H1 (cell line): ENCODE measurements at regions not wholly inside any gene's neighbourhood (a gene's known extent, or its start where the extent isn't known, plus 50 kb on each side); places are given as distances from the start of the nearest gene placed in this dataset.

Source experiments
- CTCF ChIA-PET: fragments of 300-600 bp; sonication (Branson Sonifier 250); formaldehyde crosslinking; loops from one replicate; lab custom pipeline; 2021; ENCODE audit not compliant: partially characterized antibody; lab: Charles Lee
- POLR2A ChIA-PET: fragments of 300-600 bp; sonication (Branson Sonifier 250); formaldehyde crosslinking; loops from one replicate; lab custom pipeline; 2021; ENCODE audit warnings: inconsistent platforms; ENCODE audit not compliant: partially characterized antibody; lab: Charles Lee
- DNase-seq, 2 experiments: peaks; one replicate each; pipeline versions ENCODE4 v3.0.0 to v3.0.0-alpha.2; 2010 to 2022; ENCODE audit warnings: low spot score in 2 of 2, low read depth in 1 of 2, mixed read lengths in 1 of 2
- FAIRE-seq: peaks from 2 replicates; lab custom pipeline; 2011; peaks lifted over from hg19 to GRCh38; lab: Jason Lieb, UNC
- H2AFZ ChIP-seq: 2 replicates; pipeline ENCODE4 v1.8.1; 2012; ENCODE audit warnings: low read length, inconsistent platforms
- H2AK5ac ChIP-seq: 2 replicates; pipeline ENCODE4 v1.6.1; 2013; ENCODE audit warnings: low read depth, low read length
- H2BK120ac ChIP-seq: replicated peaks from 2 replicates; pipeline ENCODE3; 2013; ENCODE audit warnings: low read depth, low read length, inconsistent platforms
- H2BK12ac ChIP-seq: 2 replicates; pipeline ENCODE4 v1.6.1; 2013; ENCODE audit warnings: low read depth, low read length
- H2BK15ac ChIP-seq: 2 replicates; pipeline ENCODE4 v1.6.1; 2013; ENCODE audit warnings: low read length
- H2BK20ac ChIP-seq: 2 replicates; pipeline ENCODE4 v1.6.1; 2013; ENCODE audit warnings: low read length
- H2BK5ac ChIP-seq: 2 replicates; pipeline ENCODE4 v1.6.1; 2013; ENCODE audit warnings: low read depth, low read length
- H3K14ac ChIP-seq: 2 replicates; pipeline ENCODE4 v1.6.1; 2013; ENCODE audit warnings: inconsistent platforms; ENCODE audit not compliant: insufficient read length
- H3K18ac ChIP-seq: 2 replicates; pipeline ENCODE4 v1.6.1; 2013; ENCODE audit warnings: low read length; ENCODE audit errors: extremely low read depth
- H3K23ac ChIP-seq: 2 replicates; pipeline ENCODE4 v1.6.1; 2013; ENCODE audit warnings: inconsistent platforms; ENCODE audit not compliant: insufficient read length
- H3K23me2 ChIP-seq: 2 replicates; pipeline ENCODE4 v1.6.1; 2013; ENCODE audit warnings: low read depth, low read length
- H3K27ac ChIP-seq: 2 replicates; pipeline ENCODE4 v1.6.1; 2011; ENCODE audit warnings: low read depth, low read length, inconsistent platforms
- H3K27me3 ChIP-seq, 4 experiments: replicated peaks in 1 of 4; 1 replicate in 1 of 4; 2 replicates in 3 of 4; pipeline versions ENCODE4 v1.6.1 to v1.8.1; 2011 to 2013; ENCODE audit warnings: low read length in 3 of 4, mild to moderate bottlenecking in 3 of 4, inconsistent platforms in 2 of 4, mixed read lengths in 2 of 4, moderate library complexity in 1 of 4; ENCODE audit not compliant: control insufficient read depth in 3 of 4, insufficient read depth in 3 of 4; ENCODE audit errors: extremely low read depth in 1 of 4
- H3K36me3 ChIP-seq, 4 experiments: 2 replicates each; pipeline versions ENCODE4 v1.6.1 to v1.8.1; 2011 to 2013; ENCODE audit warnings: mild to moderate bottlenecking in 4 of 4, low read length in 3 of 4, moderate library complexity in 2 of 4, control low read depth in 1 of 4, inconsistent platforms in 1 of 4; ENCODE audit not compliant: insufficient read depth in 4 of 4, control insufficient read depth in 2 of 4
- H3K4ac ChIP-seq: replicated peaks from 2 replicates; pipeline ENCODE3; 2013; ENCODE audit warnings: low read length, low read depth, mixed read lengths, inconsistent platforms; ENCODE audit not compliant: insufficient read length
- H3K4me1 ChIP-seq, 4 experiments: replicated peaks in 1 of 4; 1 replicate in 1 of 4; 2 replicates in 3 of 4; pipeline versions ENCODE4 v1.6.1 to v1.8.1; 2011 to 2013; ENCODE audit warnings: low read length in 3 of 4, inconsistent platforms in 2 of 4, mixed read lengths in 1 of 4; ENCODE audit not compliant: insufficient read depth in 4 of 4, control insufficient read depth in 3 of 4
- H3K4me2 ChIP-seq, 2 experiments: 2 replicates each; pipeline versions ENCODE4 v1.6.1 to v1.8.1; 2011 to 2013; ENCODE audit warnings: low read depth in 2 of 2, low read length in 2 of 2, control low read depth in 1 of 2, inconsistent platforms in 1 of 2, mild to moderate bottlenecking in 1 of 2; ENCODE audit not compliant: insufficient read depth in 1 of 2
- H3K4me3 ChIP-seq, 4 experiments: fragments of 200-600, 300-600 bp in 1 of 4; sonication (generic), shearing (Covaris generic), sonication (Bioruptor Twin) in 1 of 4; 2 replicates each; pipeline versions ENCODE4 v1.5.1 to v1.8.1; 2011 to 2016; ENCODE audit warnings: low read length in 4 of 4, low read depth in 3 of 4, control low read depth in 2 of 4, inconsistent platforms in 2 of 4, mild to moderate bottlenecking in 2 of 4, mixed read lengths in 1 of 4, moderate library complexity in 1 of 4; ENCODE audit not compliant: insufficient read depth in 2 of 4; ENCODE audit errors: extremely low read depth in 1 of 4
- H3K56ac ChIP-seq: replicated peaks from 2 replicates; pipeline ENCODE3; 2013; ENCODE audit warnings: low read depth, mild to moderate bottlenecking, mixed read lengths, low read length, inconsistent platforms; ENCODE audit not compliant: insufficient read length
- H3K79me1 ChIP-seq: 2 replicates; pipeline ENCODE4 v1.6.1; 2013; ENCODE audit warnings: low read depth, low read length, control low read depth
- H3K79me2 ChIP-seq, 2 experiments: 2 replicates each; pipeline versions ENCODE4 v1.6.1 to v1.8.1; 2012 to 2013; ENCODE audit warnings: low read length in 2 of 2, mild to moderate bottlenecking in 2 of 2, inconsistent platforms in 1 of 2; ENCODE audit not compliant: insufficient read depth in 2 of 2, control insufficient read depth in 1 of 2
- H3K9ac ChIP-seq, 4 experiments: replicated peaks in 1 of 4; 1 replicate in 1 of 4; 2 replicates in 3 of 4; pipeline versions ENCODE4 v1.6.1 to v1.8.1; 2011 to 2013; ENCODE audit warnings: low read depth in 3 of 4, low read length in 3 of 4, control low read depth in 2 of 4, mild to moderate bottlenecking in 2 of 4, moderate library complexity in 2 of 4, inconsistent platforms in 1 of 4; ENCODE audit errors: extremely low read depth in 1 of 4
- H3K9me3 ChIP-seq, 2 experiments: 2 replicates each; pipeline versions ENCODE4 v1.6.1 to v1.8.1; 2012 to 2013; ENCODE audit warnings: mild to moderate bottlenecking in 2 of 2, moderate library complexity in 2 of 2, control low read depth in 1 of 2, inconsistent platforms in 1 of 2, low read depth in 1 of 2, low read length in 1 of 2, mixed read lengths in 1 of 2; ENCODE audit not compliant: insufficient read depth in 2 of 2
- H4K20me1 ChIP-seq, 2 experiments: replicated peaks in 1 of 2; 2 replicates each; pipeline versions ENCODE3 to v1.8.1; 2011 to 2013; ENCODE audit warnings: inconsistent platforms in 2 of 2, low read length in 2 of 2, mild to moderate bottlenecking in 1 of 2; ENCODE audit not compliant: insufficient read depth in 2 of 2, control insufficient read depth in 1 of 2
- H4K5ac ChIP-seq: 2 replicates; pipeline ENCODE4 v1.6.1; 2013; ENCODE audit warnings: low read length, low read depth, mixed read lengths, inconsistent platforms; ENCODE audit not compliant: insufficient read length
- H4K8ac ChIP-seq: 2 replicates; pipeline ENCODE4 v1.8.0; 2013; ENCODE audit warnings: mild to moderate bottlenecking, moderate library complexity, low read length, inconsistent platforms; ENCODE audit not compliant: insufficient read depth; ENCODE audit errors: extremely low read depth
- H4K91ac ChIP-seq: replicated peaks from 2 replicates; pipeline ENCODE3; 2013; ENCODE audit warnings: low read length, mixed read lengths, inconsistent platforms; ENCODE audit not compliant: insufficient read length
- CBX8 ChIP-seq: fragments of 300-800, 300-1000 bp; sonication (generic); IDR thresholded peaks from 2 replicates; pipeline ENCODE4 v1.7.1; 2016; ENCODE audit warnings: low read depth, low read length, borderline replicate concordance
- CHD1 ChIP-seq: IDR thresholded peaks from 2 replicates; pipeline ENCODE4 v1.6.1; 2012; ENCODE audit warnings: low read depth, low read length, improper control_type of control experiment
- CTBP2 ChIP-seq: IDR thresholded peaks from 2 replicates; pipeline ENCODE4 v1.7.0; 2011; ENCODE audit warnings: borderline replicate concordance, mild to moderate bottlenecking, moderate library complexity, mixed read lengths, low read length; ENCODE audit not compliant: insufficient read depth, insufficient read length
- FOSL1 ChIP-seq: IDR thresholded peaks from 2 replicates; pipeline ENCODE4 v1.6.1; 2011; ENCODE audit warnings: mild to moderate bottlenecking, low read depth, low read length, moderate library complexity; ENCODE audit not compliant: insufficient read depth
- NRF1 ChIP-seq: IDR thresholded peaks from 2 replicates; pipeline ENCODE4 v1.6.1; 2011; ENCODE audit warnings: mild to moderate bottlenecking, low read depth, low read length, improper control_type of control experiment
- POU5F1 ChIP-seq: IDR thresholded peaks from 2 replicates; pipeline ENCODE4 v1.6.1; 2011; ENCODE audit warnings: low read depth, mild to moderate bottlenecking, low read length, moderate library complexity
- RAD21 ChIP-seq, 2 experiments: IDR thresholded peaks in 1 of 2; conservative IDR thresholded peaks in 1 of 2; 2 replicates each; pipeline ENCODE4 v1.6.1; 2011; ENCODE audit warnings: low read depth in 2 of 2, low read length in 2 of 2, improper control_type of control experiment in 1 of 2, inconsistent platforms in 1 of 2, mild to moderate bottlenecking in 1 of 2, moderate library complexity in 1 of 2
- TEAD4 ChIP-seq: IDR thresholded peaks from 2 replicates; pipeline ENCODE4 v1.6.1; 2012; ENCODE audit warnings: low read depth, low read length, inconsistent platforms, mixed read lengths
- WGBS, 2 experiments: shearing (Covaris generic) in 1 of 2; methylation state at CpG; one replicate each; pipeline versions ENCODE4 v1.1.6 to v1.1.7; 2013 to 2015; ENCODE audit warnings: low lambda C conversion rate in 2 of 2, mixed read lengths in 2 of 2, inconsistent platforms in 1 of 2, low coverage in 1 of 2, missing lambda C conversion rate in 1 of 2; ENCODE audit not compliant: insufficient replicate concordance in 2 of 2, insufficient coverage in 1 of 2, insufficient read length in 1 of 2; ENCODE audit errors: extremely low coverage in 1 of 2, missing lambda C conversion rate in 1 of 2; 5-methylcytosine and 5-hydroxymethylcytosine counted together
- TF ChIP-seq, protein P1 (sequence below): IDR thresholded peaks from 2 replicates; pipeline ENCODE4 v1.6.1; 2012; ENCODE audit warnings: low read length, inconsistent platforms
- TF ChIP-seq, protein P2 (sequence below): IDR thresholded peaks from 2 replicates; pipeline ENCODE4 v1.6.1; 2012; ENCODE audit warnings: inconsistent platforms
- TF ChIP-seq, protein P3 (sequence below): IDR thresholded peaks from 2 replicates; pipeline ENCODE4 v1.6.1; 2011; ENCODE audit warnings: low read length, improper control_type of control experiment

DNA sequence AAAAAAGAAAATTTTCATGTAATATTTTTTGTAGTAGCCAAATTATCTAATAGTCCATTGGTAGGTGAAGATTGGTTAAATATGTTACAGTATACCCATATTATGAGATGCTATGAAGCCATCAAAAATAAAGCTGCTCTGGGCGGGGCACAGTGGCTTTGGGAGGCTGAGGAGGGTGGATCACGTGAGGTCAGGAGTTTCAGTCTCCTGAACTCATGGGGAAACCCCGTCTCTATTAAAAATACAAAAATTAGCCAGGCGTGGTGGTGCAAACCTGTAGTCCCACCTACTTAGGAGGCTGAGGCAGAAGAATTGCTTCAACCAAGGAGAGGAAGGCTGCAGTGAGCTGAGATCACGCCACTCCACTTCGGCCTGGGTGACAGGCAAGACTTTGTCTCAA lies 360.5 kb downstream of the KIF16B start:
- no peak overlapping the region for H4K8ac ChIP-seq
- H2BK120ac ChIP-seq, result no peak overlapping the region
- H3K9me3 ChIP-seq, result no peaks in the 10 kb centered on the region
- H3K14ac ChIP-seq, result no peak overlapping the region
- no peak overlapping the region for H3K9ac ChIP-seq
- peaks cover 0 to 4% (median 0%) of the 10 kb centered on the region in 4 experiments; a peak in 2 of 7 replicates for H3K4me1 ChIP-seq
- WGBS, 2 experiments, result 95% methylated on average over 6 of the region's 6 CpGs; no CpG with 5 or more reads in 1 of the 2 experiments
- no peak overlapping the region for H4K91ac ChIP-seq
- DNase-seq (no peak), FAIRE-seq (no peak)
- no peak overlapping the region for H2BK20ac ChIP-seq
- H3K4me2 ChIP-seq, result no peak overlapping the region
- no peak overlapping the region for H3K4ac ChIP-seq
- no peak overlapping the region for H2BK12ac ChIP-seq
- H2BK5ac ChIP-seq, result no peak overlapping the region
- no peaks in the 10 kb centered on the region for H3K79me2 ChIP-seq
- no peak overlapping the region for H3K56ac ChIP-seq
- H2BK15ac ChIP-seq, result no peak overlapping the region
- no peak overlapping the region for H2AK5ac ChIP-seq
- no peaks in the 10 kb centered on the region for H3K23me2 ChIP-seq
- no peaks in the 10 kb centered on the region for H3K79me1 ChIP-seq
- ChIA-PET CTCF (no interaction called here), POLR2A (no interaction called here)
- H3K27ac ChIP-seq, result no peak overlapping the region
- H3K18ac ChIP-seq, result no peak overlapping the region
- no peaks in the 10 kb centered on the region for H3K36me3 ChIP-seq
- H3K4me3 ChIP-seq, result no peak overlapping the region
- H2AFZ ChIP-seq, result no peak overlapping the region
- H3K23ac ChIP-seq, result no peak overlapping the region
- H4K5ac ChIP-seq, result no peak overlapping the region
- no peaks in the 10 kb centered on the region for H4K20me1 ChIP-seq
- no peaks in the 10 kb centered on the region for H3K27me3 ChIP-seq
- TF ChIP-seq NRF1 (no peak), CBX8 (no peak), TEAD4 (no peak), POU5F1 (no peak), CTBP2 (no peak), CHD1 (no peak), FOSL1 (no peak), RAD21 (IDR thresholded peaks at IDR 0.05 in 1 of 2, conservative IDR thresholded peaks at IDR 0.05 in 1 of 2; ENCODE audit: low read depth in 2 of 2, low read length in 2 of 2) (no peak)
- TF ChIP-seq, protein P1, sequence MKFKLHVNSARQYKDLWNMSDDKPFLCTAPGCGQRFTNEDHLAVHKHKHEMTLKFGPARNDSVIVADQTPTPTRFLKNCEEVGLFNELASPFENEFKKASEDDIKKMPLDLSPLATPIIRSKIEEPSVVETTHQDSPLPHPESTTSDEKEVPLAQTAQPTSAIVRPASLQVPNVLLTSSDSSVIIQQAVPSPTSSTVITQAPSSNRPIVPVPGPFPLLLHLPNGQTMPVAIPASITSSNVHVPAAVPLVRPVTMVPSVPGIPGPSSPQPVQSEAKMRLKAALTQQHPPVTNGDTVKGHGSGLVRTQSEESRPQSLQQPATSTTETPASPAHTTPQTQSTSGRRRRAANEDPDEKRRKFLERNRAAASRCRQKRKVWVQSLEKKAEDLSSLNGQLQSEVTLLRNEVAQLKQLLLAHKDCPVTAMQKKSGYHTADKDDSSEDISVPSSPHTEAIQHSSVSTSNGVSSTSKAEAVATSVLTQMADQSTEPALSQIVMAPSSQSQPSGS, result no peak
- TF ChIP-seq, protein P2, sequence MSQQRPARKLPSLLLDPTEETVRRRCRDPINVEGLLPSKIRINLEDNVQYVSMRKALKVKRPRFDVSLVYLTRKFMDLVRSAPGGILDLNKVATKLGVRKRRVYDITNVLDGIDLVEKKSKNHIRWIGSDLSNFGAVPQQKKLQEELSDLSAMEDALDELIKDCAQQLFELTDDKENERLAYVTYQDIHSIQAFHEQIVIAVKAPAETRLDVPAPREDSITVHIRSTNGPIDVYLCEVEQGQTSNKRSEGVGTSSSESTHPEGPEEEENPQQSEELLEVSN, result no peak
- TF ChIP-seq, protein P3, sequence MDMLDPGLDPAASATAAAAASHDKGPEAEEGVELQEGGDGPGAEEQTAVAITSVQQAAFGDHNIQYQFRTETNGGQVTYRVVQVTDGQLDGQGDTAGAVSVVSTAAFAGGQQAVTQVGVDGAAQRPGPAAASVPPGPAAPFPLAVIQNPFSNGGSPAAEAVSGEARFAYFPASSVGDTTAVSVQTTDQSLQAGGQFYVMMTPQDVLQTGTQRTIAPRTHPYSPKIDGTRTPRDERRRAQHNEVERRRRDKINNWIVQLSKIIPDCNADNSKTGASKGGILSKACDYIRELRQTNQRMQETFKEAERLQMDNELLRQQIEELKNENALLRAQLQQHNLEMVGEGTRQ, result no peak
